WTC11 (cell line): ENCODE measurements at regions not wholly inside any gene's neighbourhood (a gene's known extent, or its start where the extent isn't known, plus 50 kb on each side); places are given as distances from the start of the nearest gene placed in this dataset.

Experiments
- ATAC-seq: fragments of 200-7000 bp; cut with Tn5 transposase; 2 replicates; pipeline ENCODE4 v1.10.0; 2021; ENCODE audit warnings: mild to moderate bottlenecking, moderate library complexity
- CTCF ChIA-PET: fragments of 300-600 bp; sonication (Branson Sonifier 250); formaldehyde crosslinking; loops from one replicate; lab custom pipeline; 2021; ENCODE audit warnings: antibody characterized with exemption; lab: Charles Lee
- POLR2A ChIA-PET: fragments of 350-600 bp; sonication (Branson Sonifier 250); formaldehyde crosslinking; loops from one replicate; lab custom pipeline; 2021; ENCODE audit warnings: antibody characterized with exemption; lab: Charles Lee
- DNase-seq: peaks from one replicate; pipeline ENCODE4 v3.0.0; 2021; ENCODE audit warnings: low spot score
- H3K27ac Mint-ChIP-seq: 2 replicates; pipeline ENCODE4 v1.8.0; 2021; ENCODE audit warnings: mixed read lengths
- H3K27me3 Mint-ChIP-seq: 2 replicates; pipeline ENCODE4 v1.8.0; 2021; ENCODE audit warnings: low read depth, mild to moderate bottlenecking, moderate library complexity, mixed read lengths
- H3K36me3 Mint-ChIP-seq: 2 replicates; pipeline ENCODE4 v1.8.0; 2021; ENCODE audit warnings: mixed read lengths
- H3K4me1 Mint-ChIP-seq: 2 replicates; pipeline ENCODE4 v1.8.0; 2022; ENCODE audit warnings: mixed read lengths
- H3K4me3 Mint-ChIP-seq: 2 replicates; pipeline ENCODE4 v1.8.0; 2021; ENCODE audit warnings: mild to moderate bottlenecking, moderate library complexity, mixed read lengths
- H3K9me3 Mint-ChIP-seq: 2 replicates; pipeline ENCODE4 v1.8.0; 2021; ENCODE audit warnings: mixed read lengths
- ATF1 ChIP-seq: sonication (generic); formaldehyde crosslinking; IDR thresholded peaks from 2 replicates; pipeline ENCODE4 v1.8.1; 2023; ENCODE audit warnings: mild to moderate bottlenecking, moderate library complexity, missing genetic modification reagents
- CREM ChIP-seq: sonication (generic); formaldehyde crosslinking; IDR thresholded peaks from 2 replicates; pipeline ENCODE4 v1.8.1; 2022; ENCODE audit warnings: mild to moderate bottlenecking, missing genetic modification reagents, moderate library complexity
- EMX1 ChIP-seq: fragments of 250-450 bp; sonication (Bioruptor Pico); IDR thresholded peaks from 2 replicates; pipeline ENCODE4 v1.8.0; 2021; ENCODE audit warnings: mild to moderate bottlenecking
- FOXJ3 ChIP-seq: sonication (generic); formaldehyde crosslinking; IDR thresholded peaks from 2 replicates; pipeline ENCODE4 v1.9.0; 2021; ENCODE audit warnings: missing genetic modification reagents, mild to moderate bottlenecking, borderline replicate concordance
- FOXK1 ChIP-seq: sonication (generic); formaldehyde crosslinking; IDR thresholded peaks from 2 replicates; pipeline ENCODE4 v1.8.0; 2022; ENCODE audit warnings: mild to moderate bottlenecking, moderate library complexity, missing genetic modification reagents
- GRHL2 ChIP-seq: fragments of 250-450 bp; sonication (Bioruptor Pico); IDR thresholded peaks from 2 replicates; pipeline ENCODE4 v1.8.0; 2022; ENCODE audit warnings: mild to moderate bottlenecking, moderate library complexity; ENCODE audit not compliant: insufficient replicate concordance, severe bottlenecking
- GTF2I ChIP-seq: fragments of 250-450 bp; sonication (Bioruptor Pico); conservative IDR thresholded peaks from 2 replicates; pipeline ENCODE4 v1.4.0; 2021; ENCODE audit warnings: mild to moderate bottlenecking
- JAZF1 ChIP-seq: fragments of 250-450 bp; sonication (Bioruptor Pico); IDR thresholded peaks from 2 replicates; pipeline ENCODE4 v1.9.0; 2021; ENCODE audit warnings: moderate library complexity, mild to moderate bottlenecking, inconsistent platforms
- JUN ChIP-seq: sonication (generic); formaldehyde crosslinking; IDR thresholded peaks from 2 replicates; pipeline ENCODE4 v1.8.0; 2023; ENCODE audit warnings: mild to moderate bottlenecking, missing genetic modification reagents
- MYBL2 ChIP-seq: sonication (generic); formaldehyde crosslinking; IDR thresholded peaks from 2 replicates; pipeline ENCODE4 v1.8.1; 2023; ENCODE audit warnings: mild to moderate bottlenecking, moderate library complexity, missing genetic modification reagents
- NR1H2 ChIP-seq: sonication (generic); formaldehyde crosslinking; IDR thresholded peaks from 2 replicates; pipeline ENCODE4 v1.9.0; 2021; ENCODE audit warnings: mild to moderate bottlenecking, moderate library complexity, missing genetic modification reagents
- PRRX2 ChIP-seq: fragments of 250-450 bp; sonication (Bioruptor Pico); IDR thresholded peaks from 2 replicates; pipeline ENCODE4 v1.8.0; 2021; ENCODE audit warnings: mild to moderate bottlenecking
- TEAD1 ChIP-seq: sonication (generic); formaldehyde crosslinking; IDR thresholded peaks from 2 replicates; pipeline ENCODE4 v1.8.0; 2022; ENCODE audit warnings: mild to moderate bottlenecking, missing genetic modification reagents
- TEAD4 ChIP-seq: sonication (generic); formaldehyde crosslinking; IDR thresholded peaks from 2 replicates; pipeline ENCODE4 v1.8.0; 2022; ENCODE audit warnings: mild to moderate bottlenecking, missing genetic modification reagents
- ZNF138 ChIP-seq: sonication (generic); formaldehyde crosslinking; conservative IDR thresholded peaks from 2 replicates; pipeline ENCODE4 v1.8.1; 2022; ENCODE audit warnings: mild to moderate bottlenecking, moderate library complexity, missing genetic modification reagents
- ZNF219 ChIP-seq: sonication (generic); formaldehyde crosslinking; IDR thresholded peaks from 2 replicates; pipeline ENCODE4 v1.8.0; 2023; ENCODE audit warnings: missing genetic modification reagents, mild to moderate bottlenecking, borderline replicate concordance
- ZNF396 ChIP-seq: fragments of 250-450 bp; sonication (Bioruptor Pico); IDR thresholded peaks from 2 replicates; pipeline ENCODE4 v1.8.0; 2021; ENCODE audit warnings: mild to moderate bottlenecking, moderate library complexity, borderline replicate concordance
- TF ChIP-seq, protein P1 (sequence below): fragments of 250-450 bp; sonication (Bioruptor Pico); IDR thresholded peaks from 2 replicates; pipeline ENCODE4 v1.9.0; 2021; ENCODE audit warnings: mild to moderate bottlenecking
- TF ChIP-seq, protein P2 (sequence below): fragments of 250-450 bp; sonication (Bioruptor Pico); conservative IDR thresholded peaks from 2 replicates; pipeline ENCODE4 v1.9.0; 2021; ENCODE audit warnings: mild to moderate bottlenecking
- TF ChIP-seq, protein P3 (sequence below): sonication (generic); formaldehyde crosslinking; IDR thresholded peaks from 2 replicates; pipeline ENCODE4 v1.8.1; 2023; ENCODE audit warnings: mild to moderate bottlenecking, missing genetic modification reagents
- TF ChIP-seq, protein P4 (sequence below): sonication (generic); formaldehyde crosslinking; IDR thresholded peaks from 2 replicates; pipeline ENCODE4 v1.8.1; 2022; ENCODE audit warnings: mild to moderate bottlenecking, missing genetic modification reagents, moderate library complexity, borderline replicate concordance
- TF ChIP-seq, protein P5 (sequence below): fragments of 250-450 bp; sonication (Bioruptor Pico); IDR thresholded peaks from 2 replicates; pipeline ENCODE4 v2.1.2; 2022; ENCODE audit warnings: mild to moderate bottlenecking, moderate library complexity

DNA sequence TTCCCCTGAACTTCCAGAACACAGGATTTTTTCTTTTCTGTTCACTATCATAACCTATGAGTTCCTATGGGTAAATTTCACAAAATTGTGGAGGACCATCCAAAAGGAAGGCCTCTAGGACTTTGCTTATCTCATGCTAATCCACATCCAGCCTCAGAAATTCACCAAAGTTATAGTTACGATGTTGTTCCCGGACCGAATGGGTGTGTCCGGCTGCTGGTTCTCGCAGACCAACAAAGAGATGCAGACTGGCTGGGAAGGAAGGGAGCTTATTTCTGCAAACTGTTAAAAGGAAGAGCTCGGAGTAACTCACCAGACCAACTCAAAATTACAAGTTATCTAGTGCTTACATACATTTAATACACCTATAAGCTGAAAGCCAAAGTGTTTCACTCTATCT is 882.9 kb upstream of the SPRY2 start (continued):
- TF ChIP-seq, protein P1, sequence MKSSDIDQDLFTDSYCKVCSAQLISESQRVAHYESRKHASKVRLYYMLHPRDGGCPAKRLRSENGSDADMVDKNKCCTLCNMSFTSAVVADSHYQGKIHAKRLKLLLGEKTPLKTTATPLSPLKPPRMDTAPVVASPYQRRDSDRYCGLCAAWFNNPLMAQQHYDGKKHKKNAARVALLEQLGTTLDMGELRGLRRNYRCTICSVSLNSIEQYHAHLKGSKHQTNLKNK (CRISPR knock-in tag) = no peak
- TF ChIP-seq, protein P2, sequence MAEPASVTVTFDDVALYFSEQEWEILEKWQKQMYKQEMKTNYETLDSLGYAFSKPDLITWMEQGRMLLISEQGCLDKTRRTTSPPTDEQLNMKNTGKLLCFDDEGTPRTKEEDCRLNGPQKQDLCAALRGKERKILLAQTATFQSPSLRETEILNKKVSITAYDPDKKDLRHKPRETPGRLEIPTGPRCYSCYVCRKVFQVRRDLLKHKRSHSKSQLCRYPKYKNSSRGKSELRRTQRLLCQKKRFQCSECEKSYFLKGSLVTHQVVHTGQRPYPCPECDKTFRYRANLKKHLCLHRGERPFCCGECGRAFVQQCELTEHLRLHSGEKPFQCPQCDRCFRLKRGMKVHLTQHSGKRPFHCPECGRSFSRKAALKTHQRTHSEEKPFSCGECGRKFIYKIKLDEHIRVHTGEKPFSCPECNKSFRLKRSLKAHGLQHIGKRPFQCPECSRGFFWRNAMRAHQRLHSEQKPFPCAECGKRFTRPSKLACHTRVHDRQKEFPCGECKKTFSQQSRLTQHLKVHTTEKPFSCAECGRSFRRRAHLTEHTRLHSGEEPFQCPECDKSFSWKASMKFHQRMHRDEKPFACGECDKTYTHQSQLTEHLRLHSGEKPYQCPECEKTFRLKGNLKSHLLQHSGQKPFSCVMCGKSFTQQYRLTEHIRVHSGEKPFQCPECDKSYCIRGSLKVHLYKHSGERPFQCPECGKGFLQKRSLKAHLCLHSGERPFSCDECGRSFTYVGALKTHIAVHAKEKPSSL (CRISPR knock-in tag) = no peak
- no peak for TF ChIP-seq ZNF219
- no peak for TF ChIP-seq TEAD4
- no peak for TF ChIP-seq EMX1 (CRISPR knock-in tag)
- no peak for TF ChIP-seq JUN (CRISPR knock-in tag)
- TF ChIP-seq TEAD1 (CRISPR knock-in tag) = no peak
- TF ChIP-seq NR1H2 = no peak
- TF ChIP-seq CREM = no peak
- TF ChIP-seq, protein P3, sequence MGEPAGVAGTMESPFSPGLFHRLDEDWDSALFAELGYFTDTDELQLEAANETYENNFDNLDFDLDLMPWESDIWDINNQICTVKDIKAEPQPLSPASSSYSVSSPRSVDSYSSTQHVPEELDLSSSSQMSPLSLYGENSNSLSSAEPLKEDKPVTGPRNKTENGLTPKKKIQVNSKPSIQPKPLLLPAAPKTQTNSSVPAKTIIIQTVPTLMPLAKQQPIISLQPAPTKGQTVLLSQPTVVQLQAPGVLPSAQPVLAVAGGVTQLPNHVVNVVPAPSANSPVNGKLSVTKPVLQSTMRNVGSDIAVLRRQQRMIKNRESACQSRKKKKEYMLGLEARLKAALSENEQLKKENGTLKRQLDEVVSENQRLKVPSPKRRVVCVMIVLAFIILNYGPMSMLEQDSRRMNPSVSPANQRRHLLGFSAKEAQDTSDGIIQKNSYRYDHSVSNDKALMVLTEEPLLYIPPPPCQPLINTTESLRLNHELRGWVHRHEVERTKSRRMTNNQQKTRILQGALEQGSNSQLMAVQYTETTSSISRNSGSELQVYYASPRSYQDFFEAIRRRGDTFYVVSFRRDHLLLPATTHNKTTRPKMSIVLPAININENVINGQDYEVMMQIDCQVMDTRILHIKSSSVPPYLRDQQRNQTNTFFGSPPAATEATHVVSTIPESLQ = no peak

DNA sequence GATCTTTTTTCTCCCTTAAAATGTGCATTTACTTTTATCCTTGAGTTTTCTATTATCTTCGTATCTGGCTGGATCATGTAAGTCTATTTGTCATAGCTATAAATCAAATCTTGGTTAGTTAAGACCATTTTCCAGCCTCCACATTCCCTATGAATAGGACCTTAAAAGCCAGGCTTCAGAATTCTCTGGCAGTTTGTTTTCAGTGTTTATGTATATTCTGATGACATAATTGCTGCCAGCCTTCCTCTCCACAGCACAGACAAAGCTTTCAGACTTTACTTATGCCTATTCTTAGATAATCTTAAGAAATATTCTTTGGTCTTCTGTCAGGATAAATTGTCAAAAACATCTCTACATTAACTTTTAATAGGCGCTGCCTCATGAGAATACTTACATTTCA is 870.8 kb upstream of the SPRY2 start:
- no peak for ATAC-seq

More for the DNA sequence above, 870.8 kb upstream of the SPRY2 start:
- ChIA-PET POLR2A (no interaction called here), CTCF (no interaction called here)
- no peaks in the 10 kb centered on the region for H3K27me3 Mint-ChIP-seq
- H3K4me3 Mint-ChIP-seq = no peak overlapping the region
- H3K9me3 Mint-ChIP-seq = peaks cover 4% of the 10 kb centered on the region; the same call in 1 of the 2 replicates
- no peak overlapping the region for H3K27ac Mint-ChIP-seq
- no peaks in the 10 kb centered on the region for H3K4me1 Mint-ChIP-seq
- TF ChIP-seq JUN (CRISPR knock-in tag) = no peak
- TF ChIP-seq TEAD1 (CRISPR knock-in tag) = no peak
- no peak for TF ChIP-seq NR1H2
- TF ChIP-seq ATF1 (CRISPR knock-in tag) = no peak
- no peak for TF ChIP-seq MYBL2 (CRISPR knock-in tag)
- no peak for TF ChIP-seq ZNF138 (CRISPR knock-in tag)
- no peak for TF ChIP-seq GRHL2 (CRISPR knock-in tag)
- no peak for TF ChIP-seq FOXJ3 (CRISPR knock-in tag)
- TF ChIP-seq, protein P4, sequence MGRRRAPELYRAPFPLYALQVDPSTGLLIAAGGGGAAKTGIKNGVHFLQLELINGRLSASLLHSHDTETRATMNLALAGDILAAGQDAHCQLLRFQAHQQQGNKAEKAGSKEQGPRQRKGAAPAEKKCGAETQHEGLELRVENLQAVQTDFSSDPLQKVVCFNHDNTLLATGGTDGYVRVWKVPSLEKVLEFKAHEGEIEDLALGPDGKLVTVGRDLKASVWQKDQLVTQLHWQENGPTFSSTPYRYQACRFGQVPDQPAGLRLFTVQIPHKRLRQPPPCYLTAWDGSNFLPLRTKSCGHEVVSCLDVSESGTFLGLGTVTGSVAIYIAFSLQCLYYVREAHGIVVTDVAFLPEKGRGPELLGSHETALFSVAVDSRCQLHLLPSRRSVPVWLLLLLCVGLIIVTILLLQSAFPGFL = no peak
- TF ChIP-seq FOXK1 (CRISPR knock-in tag) = no peak
- TF ChIP-seq ZNF219 = no peak
- no peak for TF ChIP-seq JAZF1
- TF ChIP-seq ZNF396 (CRISPR knock-in tag) = no peak
- TF ChIP-seq, protein P2 (CRISPR knock-in tag) = no peak
- TF ChIP-seq GTF2I (CRISPR knock-in tag) = no peak
- TF ChIP-seq PRRX2 = no peak
- TF ChIP-seq, protein P5, sequence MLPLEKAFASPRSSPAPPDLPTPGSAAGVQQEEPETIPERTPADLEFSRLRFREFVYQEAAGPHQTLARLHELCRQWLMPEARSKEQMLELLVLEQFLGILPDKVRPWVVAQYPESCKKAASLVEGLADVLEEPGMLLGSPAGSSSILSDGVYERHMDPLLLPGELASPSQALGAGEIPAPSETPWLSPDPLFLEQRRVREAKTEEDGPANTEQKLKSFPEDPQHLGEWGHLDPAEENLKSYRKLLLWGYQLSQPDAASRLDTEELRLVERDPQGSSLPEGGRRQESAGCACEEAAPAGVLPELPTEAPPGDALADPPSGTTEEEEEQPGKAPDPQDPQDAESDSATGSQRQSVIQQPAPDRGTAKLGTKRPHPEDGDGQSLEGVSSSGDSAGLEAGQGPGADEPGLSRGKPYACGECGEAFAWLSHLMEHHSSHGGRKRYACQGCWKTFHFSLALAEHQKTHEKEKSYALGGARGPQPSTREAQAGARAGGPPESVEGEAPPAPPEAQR (CRISPR knock-in tag) = no peak
- no peaks in the 10 kb centered on the region for H3K36me3 Mint-ChIP-seq
- no peak for DNase-seq
